Parathyroid adenoma (tissue), 2 donors: ENCODE measurements at regions not wholly inside any gene's neighbourhood (a gene's known extent, or its start where the extent isn't known, plus 50 kb on each side); places are given as distances from the start of the nearest gene placed in this dataset.

Experiments used
- H2AFZ ChIP-seq: fragments of 300-600 bp; sonication (generic); one replicate; pipeline ENCODE4 v1.7.0; 2017; ENCODE audit warnings: antibody characterized with exemption, mild to moderate bottlenecking
- H3K27ac ChIP-seq: fragments of 300-600 bp; sonication (generic); one replicate; pipeline ENCODE4 v1.7.0; 2017
- H3K27me3 ChIP-seq: fragments of 300-600 bp; sonication (generic); one replicate; pipeline ENCODE4 v1.7.0; 2017; ENCODE audit warnings: low read length; ENCODE audit not compliant: control insufficient read depth, insufficient read depth
- H3K36me3 ChIP-seq: fragments of 300-600 bp; sonication (generic); one replicate; pipeline ENCODE4 v1.7.0; 2017; ENCODE audit warnings: low read length; ENCODE audit not compliant: control insufficient read depth, insufficient read depth
- H3K4me1 ChIP-seq: fragments of 300-600 bp; sonication (generic); one replicate; pipeline ENCODE4 v1.7.0; 2017; ENCODE audit warnings: control low read depth
- H3K4me2 ChIP-seq: fragments of 300-600 bp; sonication (generic); one replicate; pipeline ENCODE4 v1.7.0; 2017; ENCODE audit warnings: low read length
- H3K4me3 ChIP-seq: fragments of 300-600 bp; sonication (generic); one replicate; pipeline ENCODE4 v1.7.0; 2017; ENCODE audit warnings: low read depth, low read length
- H3K79me2 ChIP-seq: fragments of 300-600 bp; sonication (generic); one replicate; pipeline ENCODE4 v1.7.0; 2017; ENCODE audit warnings: control low read depth
- H3K9ac ChIP-seq: fragments of 300-600 bp; sonication (generic); one replicate; pipeline ENCODE4 v1.7.0; 2017; ENCODE audit warnings: mild to moderate bottlenecking
- H3K9me3 ChIP-seq: fragments of 300-600 bp; sonication (generic); one replicate; pipeline ENCODE4 v1.7.0; 2017; ENCODE audit warnings: low read length; ENCODE audit not compliant: control insufficient read depth
- TF ChIP-seq, protein P1 (sequence below): fragments of 300-600 bp; sonication (generic); IDR thresholded peaks from one replicate; pipeline ENCODE4 v1.7.0; 2017; ENCODE audit warnings: antibody characterized with exemption, mild to moderate bottlenecking
- donor health status: primary hyperparathyroidism.

DNA sequence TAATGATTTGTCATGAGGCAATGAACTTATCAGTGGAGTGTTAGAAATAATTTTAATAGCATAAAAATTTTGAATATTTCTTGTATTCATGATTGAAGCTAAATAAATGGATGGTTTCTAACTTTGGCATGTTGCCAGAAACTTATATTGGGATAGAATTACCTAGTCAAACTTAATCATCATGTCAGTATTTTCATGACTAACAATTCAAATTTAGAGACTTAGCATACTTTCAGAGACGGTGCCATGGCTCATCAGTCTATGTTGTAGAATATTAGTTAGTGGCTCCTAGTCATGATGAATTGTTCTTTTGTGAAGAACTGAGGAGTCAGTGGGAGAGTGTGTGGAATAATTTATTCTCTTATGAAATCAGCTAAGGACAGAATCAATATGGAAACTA, 599.6 kb upstream of the POT1 start:
- Histone ChIP-seq H3K4me3 (no peak overlapping the region), H3K4me2 (no peak overlapping the region), H3K27ac (no peak overlapping the region), H2AFZ (no peak overlapping the region), H3K36me3 (no peaks in the 10 kb centered on the region), H3K79me2 (no peaks in the 10 kb centered on the region), H3K27me3 (no peaks in the 10 kb centered on the region), H3K4me1 (no peaks in the 10 kb centered on the region), H3K9ac (no peak overlapping the region), H3K9me3 (no peaks in the 10 kb centered on the region)
- TF ChIP-seq, protein P1, sequence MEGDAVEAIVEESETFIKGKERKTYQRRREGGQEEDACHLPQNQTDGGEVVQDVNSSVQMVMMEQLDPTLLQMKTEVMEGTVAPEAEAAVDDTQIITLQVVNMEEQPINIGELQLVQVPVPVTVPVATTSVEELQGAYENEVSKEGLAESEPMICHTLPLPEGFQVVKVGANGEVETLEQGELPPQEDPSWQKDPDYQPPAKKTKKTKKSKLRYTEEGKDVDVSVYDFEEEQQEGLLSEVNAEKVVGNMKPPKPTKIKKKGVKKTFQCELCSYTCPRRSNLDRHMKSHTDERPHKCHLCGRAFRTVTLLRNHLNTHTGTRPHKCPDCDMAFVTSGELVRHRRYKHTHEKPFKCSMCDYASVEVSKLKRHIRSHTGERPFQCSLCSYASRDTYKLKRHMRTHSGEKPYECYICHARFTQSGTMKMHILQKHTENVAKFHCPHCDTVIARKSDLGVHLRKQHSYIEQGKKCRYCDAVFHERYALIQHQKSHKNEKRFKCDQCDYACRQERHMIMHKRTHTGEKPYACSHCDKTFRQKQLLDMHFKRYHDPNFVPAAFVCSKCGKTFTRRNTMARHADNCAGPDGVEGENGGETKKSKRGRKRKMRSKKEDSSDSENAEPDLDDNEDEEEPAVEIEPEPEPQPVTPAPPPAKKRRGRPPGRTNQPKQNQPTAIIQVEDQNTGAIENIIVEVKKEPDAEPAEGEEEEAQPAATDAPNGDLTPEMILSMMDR: no peak

DNA sequence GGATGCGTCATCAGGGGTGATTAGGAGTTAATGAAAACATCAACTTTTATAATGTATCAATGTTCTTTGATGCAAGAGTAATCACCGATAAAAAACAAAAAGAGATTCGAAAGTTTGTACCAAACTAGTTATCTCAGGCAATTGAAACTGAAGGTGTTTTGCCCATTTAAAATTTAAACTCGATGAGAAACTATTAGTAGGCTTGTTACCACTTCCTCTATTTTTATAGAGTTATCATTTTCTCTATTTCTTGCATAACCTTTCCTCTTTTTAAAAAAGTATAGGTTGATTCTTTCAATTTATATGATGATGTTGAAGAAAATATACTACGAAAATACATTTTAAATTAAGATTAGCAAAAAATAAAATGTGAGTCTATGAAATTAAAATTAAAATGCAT, 597.3 kb upstream of the POT1 start:
- no peaks in the 10 kb centered on the region for H3K27me3 ChIP-seq
- TF ChIP-seq, protein P1: no peak
- no peaks in the 10 kb centered on the region for H3K4me1 ChIP-seq
- H3K9me3 ChIP-seq: no peaks in the 10 kb centered on the region
- H2AFZ ChIP-seq: no peak overlapping the region
- no peaks in the 10 kb centered on the region for H3K79me2 ChIP-seq
- H3K4me3 ChIP-seq: no peak overlapping the region
- no peak overlapping the region for H3K27ac ChIP-seq
- H3K9ac ChIP-seq: no peak overlapping the region
- H3K4me2 ChIP-seq: no peak overlapping the region
- H3K36me3 ChIP-seq: no peaks in the 10 kb centered on the region

DNA sequence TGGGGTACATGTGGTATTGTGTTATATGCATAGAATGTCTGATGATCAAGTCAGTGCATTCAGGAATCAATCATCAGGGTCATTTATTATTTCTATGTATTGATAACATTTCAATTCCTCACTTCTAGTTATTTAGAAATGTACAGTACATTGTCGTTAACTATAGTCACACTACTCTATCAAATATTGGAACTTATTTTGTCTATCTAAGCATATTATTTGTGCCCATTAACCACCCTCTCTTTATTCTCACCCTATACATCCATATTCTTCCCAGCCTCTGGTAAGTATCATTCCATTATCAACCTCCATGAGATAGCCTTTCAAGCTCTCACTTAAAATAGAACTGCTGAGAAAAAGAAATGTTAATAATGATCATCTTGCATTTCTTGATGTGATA, 596.5 kb upstream of the POT1 start:
- Histone ChIP-seq H3K79me2 (no peaks in the 10 kb centered on the region), H3K4me3 (no peak overlapping the region), H3K36me3 (no peaks in the 10 kb centered on the region), H3K4me2 (no peak overlapping the region), H2AFZ (no peak overlapping the region), H3K9ac (no peak overlapping the region), H3K9me3 (no peaks in the 10 kb centered on the region), H3K27ac (no peak overlapping the region), H3K27me3 (no peaks in the 10 kb centered on the region), H3K4me1 (no peaks in the 10 kb centered on the region)
- TF ChIP-seq, protein P1: no peak

DNA sequence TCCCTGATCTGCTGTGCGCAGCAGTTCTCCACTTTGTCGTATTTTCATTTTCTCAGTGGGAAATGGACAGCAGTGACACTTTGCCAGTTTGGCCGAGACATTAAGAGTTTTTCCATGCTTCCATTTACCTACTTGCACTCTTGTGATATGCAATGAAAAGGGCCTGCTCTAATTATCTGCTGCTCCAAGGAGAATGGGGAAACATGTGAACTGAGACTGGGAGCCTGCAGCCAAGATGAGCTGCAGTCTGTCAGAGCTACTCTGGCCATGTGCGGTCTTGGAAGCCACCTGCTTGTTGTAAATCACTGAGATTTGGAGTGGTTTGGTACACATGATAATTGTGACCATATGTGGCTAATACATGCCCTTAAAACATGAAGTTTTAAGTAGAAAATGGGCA, 586.6 kb upstream of the POT1 start:
- no peaks in the 10 kb centered on the region for H3K79me2 ChIP-seq
- no peaks in the 10 kb centered on the region for H3K9me3 ChIP-seq
- TF ChIP-seq, protein P1: no peak
- no peak overlapping the region for H3K27ac ChIP-seq
- no peaks in the 10 kb centered on the region for H3K36me3 ChIP-seq
- H3K27me3 ChIP-seq: no peaks in the 10 kb centered on the region
- H3K4me2 ChIP-seq: no peak overlapping the region
- H2AFZ ChIP-seq: no peak overlapping the region
- no peak overlapping the region for H3K4me3 ChIP-seq
- H3K4me1 ChIP-seq: no peaks in the 10 kb centered on the region
- no peak overlapping the region for H3K9ac ChIP-seq

DNA sequence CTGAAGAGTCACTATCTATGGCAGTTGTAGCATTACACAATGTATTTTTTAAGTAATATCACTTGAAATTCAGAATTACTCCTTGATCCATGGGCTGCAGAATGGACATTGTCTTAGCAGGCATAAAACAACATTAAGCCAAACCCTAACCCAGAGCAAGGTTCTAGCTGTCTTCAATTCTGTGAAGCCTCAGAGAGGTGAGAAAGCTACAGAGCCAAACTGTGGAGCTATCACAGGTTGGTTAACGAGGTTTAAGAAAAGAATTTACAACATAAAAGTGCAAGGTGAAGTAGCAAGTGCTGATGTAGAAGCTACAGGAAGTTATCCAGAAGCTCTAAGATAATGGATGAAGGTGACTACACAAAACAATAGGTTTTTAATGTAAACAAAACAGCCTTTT, 582.7 kb upstream of the POT1 start:
- H2AFZ ChIP-seq: no peak overlapping the region
- no peaks in the 10 kb centered on the region for H3K4me1 ChIP-seq
- H3K79me2 ChIP-seq: no peaks in the 10 kb centered on the region
- TF ChIP-seq, protein P1: no peak
- H3K27me3 ChIP-seq: no peaks in the 10 kb centered on the region
- H3K4me2 ChIP-seq: no peak overlapping the region
- no peak overlapping the region for H3K9ac ChIP-seq
- no peak overlapping the region for H3K4me3 ChIP-seq
- H3K27ac ChIP-seq: no peak overlapping the region
- no peaks in the 10 kb centered on the region for H3K36me3 ChIP-seq
- no peaks in the 10 kb centered on the region for H3K9me3 ChIP-seq
